Ovary (tissue), 7 donors: ENCODE measurements at regions not wholly inside any gene's neighbourhood (a gene's known extent, or its start where the extent isn't known, plus 50 kb on each side); places are given as distances from the start of the nearest gene placed in this dataset.

ENCODE experiments used
- DNase-seq, 5 donors: peaks; one replicate each; pipeline ENCODE4 v3.0.0-alpha.2; 2019 to 2020
- H3K27ac ChIP-seq, 2 donors: fragments of 200-600 bp; one replicate each; pipeline versions ENCODE4 v1.5.1 to v1.8.0; 2019 to 2022
- H3K27me3 ChIP-seq: fragments of 200-600 bp; one replicate; pipeline ENCODE4 v1.8.0; 2022
- H3K36me3 ChIP-seq: fragments of 200-600 bp; sonication (generic); one replicate; pipeline ENCODE4 v1.5.1; 2019
- H3K4me1 ChIP-seq: one replicate; pipeline ENCODE4 v1.8.1; 2013; ENCODE audit warnings: mild to moderate bottlenecking, moderate library complexity; ENCODE audit not compliant: insufficient read depth
- H3K4me3 ChIP-seq: fragments of 200-600 bp; sonication (generic); one replicate; pipeline ENCODE4 v1.5.1; 2017
- H3K9me3 ChIP-seq, 2 donors: fragments of 200-600 bp in 1 of 2; sonication (generic) in 1 of 2; one replicate each; pipeline versions ENCODE4 v1.5.1 to v1.8.1; 2013 to 2019; ENCODE audit warnings: mild to moderate bottlenecking in 1 of 2, moderate library complexity in 1 of 2
- CTCF ChIP-seq, 3 donors: fragments of 450-650 bp in 2 of 3; fragments of 200-600 bp in 1 of 3; IDR thresholded peaks; one replicate each; pipeline versions ENCODE4 v1.5.1 to v1.8.0; 2016 to 2022; ENCODE audit warnings: antibody characterized with exemption in 3 of 3, mild to moderate bottlenecking in 1 of 3
- EP300 ChIP-seq: sonication (generic); formaldehyde crosslinking; IDR thresholded peaks from one replicate; pipeline ENCODE4 v1.6.1; 2017; ENCODE audit warnings: antibody characterized with exemption
- POLR2A ChIP-seq: fragments of 450-650 bp; IDR thresholded peaks from one replicate; pipeline ENCODE4 v1.6.1; 2017; ENCODE audit warnings: antibody characterized with exemption, mild to moderate bottlenecking, moderate library complexity
- WGBS, 3 donors: extraction: QIAGEN DNeasy Blood & Tissue Kit in 1 of 3; methylation state at CpG; one replicate each; pipeline versions ENCODE4 v1.1.5 to v1.1.7; 2013 to 2017; 5-methylcytosine and 5-hydroxymethylcytosine counted together
- intact Hi-C, 4 donors: fragments of 100-400 bp; cut with DNase I; formaldehyde crosslinking; loops; one replicate each; pipeline versions ENCODE4 v1.11.0 to v1.15.1; 2022 to 2023
- donor health status: DM: no; HTN: no; CAD: no; lungs with moderate emphysema.
- donor health status: DM: no; HTN: no; CAD: no.
- donor health status: Bipolar disorder and iron deficiency.
- donor health status: DM: no; HTN: no; CAD: no.
- donor health status: DM: yes; HTN: yes; CAD: no.

- no peaks in the 10 kb centered on the region for H3K27me3 ChIP-seq
- peaks cover 30% of the 10 kb centered on the region for H3K4me1 ChIP-seq
- TF ChIP-seq CTCF (IDR thresholded peaks at IDR 0.05): no peak
- TF ChIP-seq EP300: no peak
- no peak for TF ChIP-seq POLR2A
- H3K36me3 ChIP-seq: no peaks in the 10 kb centered on the region
- H3K27ac ChIP-seq: no peak overlapping the region
- H3K4me3 ChIP-seq: no peak overlapping the region
- intact Hi-C loops: loop anchor here (10.0 kb wide), 5 partner anchors 61 to 481 kb away; no protein-coding TSS in a partner anchor
- no peak for DNase-seq
- 89 to 93% (median 91%) methylated on average over 11 of the region's 11 CpGs for WGBS, 3 donors
- H3K9me3 ChIP-seq: no peaks in the 10 kb centered on the region
Observed at GRCh38 chr1:234975941-234976860, 152.4 kb downstream of the TOMM20 start.

- WGBS, 3 donors: 69 to 76% (median 74%) methylated on average over 11 of the region's 11 CpGs
- H3K27me3 ChIP-seq: no peaks in the 10 kb centered on the region
- H3K27ac ChIP-seq: no peak overlapping the region
- no peak for TF ChIP-seq EP300
- TF ChIP-seq POLR2A: no peak
- no peak for TF ChIP-seq CTCF (IDR thresholded peaks at IDR 0.05)
- no peak overlapping the region for H3K4me3 ChIP-seq
- H3K4me1 ChIP-seq: peaks cover 30% of the 10 kb centered on the region
- no peaks in the 10 kb centered on the region for H3K36me3 ChIP-seq
- intact Hi-C loops: loop anchor here (10.0 kb wide), 5 partner anchors 61 to 481 kb away; no protein-coding TSS in a partner anchor
- no peak for DNase-seq
- no peaks in the 10 kb centered on the region for H3K9me3 ChIP-seq
Observed at GRCh38 chr1:234975122-234975940, 153.3 kb downstream of the TOMM20 start.

- DNase-seq: peak in 1 of 5 donors; percentile 24
- H3K36me3 ChIP-seq: no peaks in the 10 kb centered on the region
- no peak for TF ChIP-seq CTCF (IDR thresholded peaks at IDR 0.05)
- TF ChIP-seq POLR2A: no peak
- no peak for TF ChIP-seq EP300
- 90 to 95% (median 91%) methylated on average over 10 of the region's 10 CpGs for WGBS, 3 donors
- intact Hi-C loops: loop anchor here (10.0 kb wide), 5 partner anchors 59 to 479 kb away; no protein-coding TSS in a partner anchor
- no peaks in the 10 kb centered on the region for H3K9me3 ChIP-seq
- no peaks in the 10 kb centered on the region for H3K27me3 ChIP-seq
- H3K27ac ChIP-seq: no peak overlapping the region
- peaks cover 25% of the 10 kb centered on the region for H3K4me1 ChIP-seq
- no peak overlapping the region for H3K4me3 ChIP-seq
Observed at GRCh38 chr1:234973426-234974250, 155.0 kb downstream of the TOMM20 start.
